Ascending aorta (tissue), 2 donors: ENCODE measurements at regions not wholly inside any gene's neighbourhood (a gene's known extent, or its start where the extent isn't known, plus 50 kb on each side); places are given as distances from the start of the nearest gene placed in this dataset.

Experiments used
- DNase-seq, 2 donors: peaks; one replicate each; pipeline ENCODE4 v3.0.0-alpha.2; 2019; ENCODE audit warnings: low spot score in 2 of 2
- H3K27ac ChIP-seq, 2 donors: fragments of 200-600 bp; sonication (generic); one replicate each; pipeline ENCODE4 v1.5.1; 2016 to 2017; ENCODE audit warnings: mild to moderate bottlenecking in 1 of 2
- H3K27me3 ChIP-seq: fragments of 200-600 bp; sonication (generic); one replicate; pipeline ENCODE4 v1.5.1; 2017
- H3K36me3 ChIP-seq, 2 donors: fragments of 200-600 bp; sonication (generic); one replicate each; pipeline ENCODE4 v1.5.1; 2016
- H3K4me1 ChIP-seq, 2 donors: fragments of 200-600 bp; sonication (generic); one replicate each; pipeline ENCODE4 v1.5.1; 2016 to 2017; ENCODE audit warnings: mild to moderate bottlenecking in 1 of 2
- H3K4me3 ChIP-seq, 2 donors: fragments of 200-600 bp; sonication (generic); one replicate each; pipeline ENCODE4 v1.5.1; 2016 to 2017; ENCODE audit warnings: mild to moderate bottlenecking in 1 of 2
- H3K9me3 ChIP-seq, 2 donors: fragments of 200-600 bp; sonication (generic); one replicate each; pipeline ENCODE4 v1.5.1; 2016
- CTCF ChIP-seq, 3 experiments: fragments of 200-600 bp in 2 of 3; fragments of 450-650 bp in 1 of 3; sonication (generic) in 2 of 3; IDR thresholded peaks; one replicate each; pipeline ENCODE4 v1.5.1; 2016 to 2019; ENCODE audit warnings: antibody characterized with exemption in 3 of 3, mild to moderate bottlenecking in 1 of 3, moderate library complexity in 1 of 3
- intact Hi-C: fragments of 100-400 bp; cut with DNase I; formaldehyde crosslinking; loops from one replicate; pipeline ENCODE4 v1.15.1; 2023

GRCh38 chrX:113833096-113834055 lies 750.5 kb upstream of the HTR2C start:
- no peak overlapping the region for H3K27ac ChIP-seq
- DNase-seq: no peak
- H3K4me3 ChIP-seq: no peak overlapping the region
- no peaks in the 10 kb centered on the region for H3K4me1 ChIP-seq
- intact Hi-C loops: no loop called here
- no peaks in the 10 kb centered on the region for H3K9me3 ChIP-seq
- no peaks in the 10 kb centered on the region for H3K27me3 ChIP-seq
- TF ChIP-seq CTCF (IDR thresholded peaks at IDR 0.05): no peak
- H3K36me3 ChIP-seq: no peaks in the 10 kb centered on the region

DNA sequence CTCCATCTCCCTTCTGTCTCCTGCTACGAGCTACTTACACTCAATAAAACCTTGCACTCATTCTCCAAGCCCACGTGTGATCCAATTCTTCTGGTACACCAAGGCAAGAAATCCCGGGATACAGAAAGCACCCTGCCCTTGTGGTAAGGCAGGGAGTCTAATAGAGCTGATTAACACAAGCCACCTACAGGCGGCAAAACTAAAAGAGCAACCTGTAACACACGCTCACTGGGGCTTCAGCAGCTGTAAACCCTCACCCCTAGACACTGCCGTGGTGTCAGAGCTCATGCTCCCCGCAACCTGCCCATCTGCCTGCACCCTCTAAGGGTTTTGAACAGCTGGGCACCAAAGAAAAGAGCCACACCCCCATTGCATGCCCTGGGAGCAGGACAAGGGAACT lies 755.4 kb upstream of the HTR2C start:
- no peaks in the 10 kb centered on the region for H3K36me3 ChIP-seq

DNA sequence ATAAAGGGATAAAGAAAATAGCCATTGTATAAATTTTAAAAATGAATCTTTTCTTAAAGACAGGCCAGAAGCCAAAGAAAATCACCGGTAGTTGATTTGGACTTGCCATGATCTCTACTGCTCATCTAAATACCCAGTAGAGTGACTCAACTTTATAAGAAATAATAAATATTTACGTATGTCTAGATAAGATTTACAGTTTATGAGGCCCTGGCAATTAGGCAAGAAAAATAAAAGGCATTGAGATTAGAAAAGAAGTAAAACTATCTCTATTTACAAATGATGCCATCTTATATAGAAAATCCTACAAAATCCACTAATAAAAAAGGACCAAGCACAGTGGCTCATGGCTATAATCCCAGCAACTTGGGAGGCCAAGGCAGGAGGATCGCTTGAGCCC lies 765.5 kb upstream of the HTR2C start:
- no peak overlapping the region for H3K4me3 ChIP-seq
- no peak for DNase-seq
- no peaks in the 10 kb centered on the region for H3K27me3 ChIP-seq
- H3K27ac ChIP-seq: no peak overlapping the region
- no peaks in the 10 kb centered on the region for H3K4me1 ChIP-seq
- intact Hi-C loops: no loop called here
- no peaks in the 10 kb centered on the region for H3K36me3 ChIP-seq
- H3K9me3 ChIP-seq: peaks cover 3 to 6% of the 10 kb centered on the region in 2 donors
- no peak for TF ChIP-seq CTCF (IDR thresholded peaks at IDR 0.05)

More for the DNA sequence above, 755.4 kb upstream of the HTR2C start:
- no peak overlapping the region for H3K27ac ChIP-seq
- H3K4me3 ChIP-seq: no peak overlapping the region
- H3K27me3 ChIP-seq: no peaks in the 10 kb centered on the region
- TF ChIP-seq CTCF (IDR thresholded peaks at IDR 0.05): no peak
- no peak for DNase-seq
- H3K4me1 ChIP-seq: no peaks in the 10 kb centered on the region
- H3K9me3 ChIP-seq: peaks cover 0 to 5% of the 10 kb centered on the region in 2 donors
- intact Hi-C loops: no loop called here

DNA sequence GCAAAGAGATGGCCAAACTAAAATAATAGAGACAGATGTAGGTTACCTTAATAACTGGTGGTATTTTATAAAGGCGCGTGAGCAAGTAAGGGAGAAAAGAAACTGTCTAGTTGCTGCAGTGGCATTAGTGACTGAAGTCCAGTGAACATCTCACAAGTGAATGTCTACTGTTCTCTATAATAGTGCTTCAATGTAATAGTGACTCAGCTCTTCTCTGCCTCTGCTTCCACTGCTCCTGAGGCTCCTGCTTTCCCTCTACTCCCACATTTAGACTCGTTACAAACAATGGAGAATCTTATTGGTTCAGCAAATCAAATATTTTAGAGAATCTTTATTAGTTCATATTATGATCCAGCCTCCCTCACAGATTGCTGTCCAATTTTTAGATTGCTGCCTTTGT lies 779.1 kb upstream of the HTR2C start:
- no peak for TF ChIP-seq CTCF (IDR thresholded peaks at IDR 0.05)
- H3K27ac ChIP-seq: no peak overlapping the region
- DNase-seq: no peak
- H3K36me3 ChIP-seq: no peaks in the 10 kb centered on the region
- H3K9me3 ChIP-seq: no peaks in the 10 kb centered on the region
- no peaks in the 10 kb centered on the region for H3K27me3 ChIP-seq
- intact Hi-C loops: loop anchor here (10.0 kb wide), 1 partner anchor 1460 kb away; no protein-coding TSS in a partner anchor
- no peak overlapping the region for H3K4me3 ChIP-seq
- no peaks in the 10 kb centered on the region for H3K4me1 ChIP-seq

- Histone ChIP-seq H3K36me3 (no peaks in the 10 kb centered on the region), H3K27ac (no peak overlapping the region), H3K4me1 (no peaks in the 10 kb centered on the region), H3K27me3 (no peaks in the 10 kb centered on the region), H3K4me3 (no peak overlapping the region), H3K9me3 (no peaks in the 10 kb centered on the region)
- intact Hi-C loops: loop anchor here (10.0 kb wide), 1 partner anchor 1459 kb away; no protein-coding TSS in a partner anchor
- TF ChIP-seq CTCF (IDR thresholded peaks at IDR 0.05): no peak
- DNase-seq: no peak
Observed at GRCh38 chrX:113804291-113804690, 779.6 kb upstream of the HTR2C start.
